ENCODE measurements at regions not wholly inside any gene's neighbourhood (a gene's known extent, or its start where the extent isn't known, plus 50 kb on each side); places are given as distances from the start of the nearest gene placed in this dataset.

GRCh38 chr5:82707741-82708140 is 369.5 kb downstream of the TMEM167A start:
- TF ChIP-seq POLR2A (IDR thresholded peaks at IDR 0.05; ENCODE audit: low read depth, low read length) (no peak), TAF1 (IDR thresholded peaks at IDR 0.05; ENCODE audit: low read depth, low read length) (no peak), POLR2AphosphoS5 (IDR thresholded peaks at IDR 0.05; ENCODE audit: low read depth, low read length) (no peak), SPI1 (IDR thresholded peaks at IDR 0.05; ENCODE audit: low read depth, low read length) (no peak), POU2F2 (IDR thresholded peaks at IDR 0.05; ENCODE audit: low read depth, low read length) (no peak)
